Gastrocnemius medialis (tissue), 4 donors: ENCODE measurements at regions not wholly inside any gene's neighbourhood (a gene's known extent, or its start where the extent isn't known, plus 50 kb on each side); places are given as distances from the start of the nearest gene placed in this dataset.

Source experiments
- POLR2A ChIP-seq, 2 donors: fragments of 450-650 bp; IDR thresholded peaks; one replicate each; pipeline ENCODE4 v1.6.1; 2017; ENCODE audit warnings: antibody characterized with exemption in 2 of 2, mild to moderate bottlenecking in 2 of 2, moderate library complexity in 2 of 2
- TF ChIP-seq, protein P1 (sequence below), 5 experiments: fragments of 450-650 bp in 3 of 5; fragments of 200-600 bp in 2 of 5; sonication (generic) in 2 of 5; IDR thresholded peaks in 4 of 5; conservative IDR thresholded peaks in 1 of 5; 1 replicate in 4 of 5; 2 replicates in 1 of 5; pipeline ENCODE4 v1.5.1; 2016 to 2019; ENCODE audit warnings: antibody characterized with exemption in 5 of 5, mild to moderate bottlenecking in 3 of 5, moderate library complexity in 3 of 5

DNA sequence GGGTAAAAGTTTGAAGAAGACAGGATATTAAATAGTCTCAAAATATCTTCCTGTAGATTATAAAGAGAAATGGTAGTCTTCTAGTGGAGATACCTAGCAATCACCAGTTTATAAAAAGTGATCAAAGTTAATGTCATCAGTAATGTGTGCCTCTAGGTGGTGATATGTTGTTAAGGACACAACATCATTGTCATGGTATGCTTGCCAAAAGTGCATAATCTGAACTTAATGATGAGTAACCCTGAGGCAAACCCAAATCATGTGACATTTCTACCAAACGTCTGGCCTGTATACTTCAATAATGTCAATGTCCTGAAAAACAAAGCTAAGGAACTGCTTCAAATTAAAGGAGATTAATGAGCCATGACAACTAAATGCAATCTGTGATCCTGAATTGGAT lies 214.7 kb downstream of the PHLDA1 start:
- TF ChIP-seq, protein P1, sequence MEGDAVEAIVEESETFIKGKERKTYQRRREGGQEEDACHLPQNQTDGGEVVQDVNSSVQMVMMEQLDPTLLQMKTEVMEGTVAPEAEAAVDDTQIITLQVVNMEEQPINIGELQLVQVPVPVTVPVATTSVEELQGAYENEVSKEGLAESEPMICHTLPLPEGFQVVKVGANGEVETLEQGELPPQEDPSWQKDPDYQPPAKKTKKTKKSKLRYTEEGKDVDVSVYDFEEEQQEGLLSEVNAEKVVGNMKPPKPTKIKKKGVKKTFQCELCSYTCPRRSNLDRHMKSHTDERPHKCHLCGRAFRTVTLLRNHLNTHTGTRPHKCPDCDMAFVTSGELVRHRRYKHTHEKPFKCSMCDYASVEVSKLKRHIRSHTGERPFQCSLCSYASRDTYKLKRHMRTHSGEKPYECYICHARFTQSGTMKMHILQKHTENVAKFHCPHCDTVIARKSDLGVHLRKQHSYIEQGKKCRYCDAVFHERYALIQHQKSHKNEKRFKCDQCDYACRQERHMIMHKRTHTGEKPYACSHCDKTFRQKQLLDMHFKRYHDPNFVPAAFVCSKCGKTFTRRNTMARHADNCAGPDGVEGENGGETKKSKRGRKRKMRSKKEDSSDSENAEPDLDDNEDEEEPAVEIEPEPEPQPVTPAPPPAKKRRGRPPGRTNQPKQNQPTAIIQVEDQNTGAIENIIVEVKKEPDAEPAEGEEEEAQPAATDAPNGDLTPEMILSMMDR (IDR thresholded peaks at IDR 0.05 in 4 of 5, conservative IDR thresholded peaks at IDR 0.05 in 1 of 5), result no peak
- TF ChIP-seq POLR2A (IDR thresholded peaks at IDR 0.05), result no peak
